Thoracic aorta (tissue), 2 donors: ENCODE measurements at regions not wholly inside any gene's neighbourhood (a gene's known extent, or its start where the extent isn't known, plus 50 kb on each side); places are given as distances from the start of the nearest gene placed in this dataset.

Source experiments
- ATAC-seq: fragments of 150-250 bp; one replicate; pipeline ENCODE4 v1.8.0; 2017; ENCODE audit warnings: low read depth; ENCODE audit not compliant: insufficient number of reproducible peaks, low FRiP score
- DNase-seq: peaks from one replicate; pipeline ENCODE4 v3.0.0-alpha.2; 2020; ENCODE audit warnings: low spot score
- H3K27ac ChIP-seq, 2 donors: fragments of 200-600 bp; sonication (generic); 1 replicate in 1 of 2; 2 replicates in 1 of 2; pipeline ENCODE4 v1.5.1; 2016; ENCODE audit warnings: mild to moderate bottlenecking in 2 of 2, moderate library complexity in 2 of 2
- H3K27me3 ChIP-seq: fragments of 200-600 bp; sonication (generic); replicated peaks from 2 replicates; pipeline ENCODE4 v1.6.0; 2016; ENCODE audit warnings: mild to moderate bottlenecking; ENCODE audit not compliant: insufficient read depth
- H3K36me3 ChIP-seq: fragments of 200-600 bp; sonication (generic); one replicate; pipeline ENCODE4 v1.5.1; 2016
- H3K4me1 ChIP-seq, 2 donors: fragments of 200-600 bp; sonication (generic); 1 replicate in 1 of 2; 2 replicates in 1 of 2; pipeline versions ENCODE4 v1.5.1 to v1.6.0; 2016; ENCODE audit warnings: low read depth in 2 of 2, mild to moderate bottlenecking in 1 of 2; ENCODE audit not compliant: control insufficient read depth in 1 of 2
- H3K4me3 ChIP-seq: fragments of 200-600 bp; sonication (generic); 2 replicates; pipeline ENCODE4 v1.5.1; 2016; ENCODE audit warnings: mild to moderate bottlenecking
- H3K9me3 ChIP-seq: fragments of 200-600 bp; sonication (generic); 2 replicates; pipeline ENCODE4 v1.5.1; 2016
- TF ChIP-seq, protein P1 (sequence below): fragments of 200-600 bp; sonication (generic); IDR thresholded peaks from one replicate; pipeline ENCODE4 v1.5.1; 2019; ENCODE audit warnings: antibody characterized with exemption

- TF ChIP-seq, protein P1, sequence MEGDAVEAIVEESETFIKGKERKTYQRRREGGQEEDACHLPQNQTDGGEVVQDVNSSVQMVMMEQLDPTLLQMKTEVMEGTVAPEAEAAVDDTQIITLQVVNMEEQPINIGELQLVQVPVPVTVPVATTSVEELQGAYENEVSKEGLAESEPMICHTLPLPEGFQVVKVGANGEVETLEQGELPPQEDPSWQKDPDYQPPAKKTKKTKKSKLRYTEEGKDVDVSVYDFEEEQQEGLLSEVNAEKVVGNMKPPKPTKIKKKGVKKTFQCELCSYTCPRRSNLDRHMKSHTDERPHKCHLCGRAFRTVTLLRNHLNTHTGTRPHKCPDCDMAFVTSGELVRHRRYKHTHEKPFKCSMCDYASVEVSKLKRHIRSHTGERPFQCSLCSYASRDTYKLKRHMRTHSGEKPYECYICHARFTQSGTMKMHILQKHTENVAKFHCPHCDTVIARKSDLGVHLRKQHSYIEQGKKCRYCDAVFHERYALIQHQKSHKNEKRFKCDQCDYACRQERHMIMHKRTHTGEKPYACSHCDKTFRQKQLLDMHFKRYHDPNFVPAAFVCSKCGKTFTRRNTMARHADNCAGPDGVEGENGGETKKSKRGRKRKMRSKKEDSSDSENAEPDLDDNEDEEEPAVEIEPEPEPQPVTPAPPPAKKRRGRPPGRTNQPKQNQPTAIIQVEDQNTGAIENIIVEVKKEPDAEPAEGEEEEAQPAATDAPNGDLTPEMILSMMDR: no peak
- no peaks in the 10 kb centered on the region for H3K27me3 ChIP-seq
- no peak overlapping the region for H3K4me3 ChIP-seq
- H3K4me1 ChIP-seq: no peaks in the 10 kb centered on the region
- no peaks in the 10 kb centered on the region for H3K36me3 ChIP-seq
- no peak overlapping the region for H3K27ac ChIP-seq
- DNase-seq (no peak), ATAC-seq (no peak)
- no peaks in the 10 kb centered on the region for H3K9me3 ChIP-seq
Measured at GRCh38 chr5:164073081-164073480, 567.7 kb downstream of the MAT2B start.

- H3K4me1 ChIP-seq: no peaks in the 10 kb centered on the region
- no peak overlapping the region for H3K4me3 ChIP-seq
- H3K27me3 ChIP-seq: no peaks in the 10 kb centered on the region
- ATAC-seq (no peak), DNase-seq (no peak)
- H3K9me3 ChIP-seq: no peaks in the 10 kb centered on the region
- TF ChIP-seq, protein P1: no peak
- no peaks in the 10 kb centered on the region for H3K36me3 ChIP-seq
- no peak overlapping the region for H3K27ac ChIP-seq
Measured at GRCh38 chr5:164076556-164076955, 571.1 kb downstream of the MAT2B start.

DNA sequence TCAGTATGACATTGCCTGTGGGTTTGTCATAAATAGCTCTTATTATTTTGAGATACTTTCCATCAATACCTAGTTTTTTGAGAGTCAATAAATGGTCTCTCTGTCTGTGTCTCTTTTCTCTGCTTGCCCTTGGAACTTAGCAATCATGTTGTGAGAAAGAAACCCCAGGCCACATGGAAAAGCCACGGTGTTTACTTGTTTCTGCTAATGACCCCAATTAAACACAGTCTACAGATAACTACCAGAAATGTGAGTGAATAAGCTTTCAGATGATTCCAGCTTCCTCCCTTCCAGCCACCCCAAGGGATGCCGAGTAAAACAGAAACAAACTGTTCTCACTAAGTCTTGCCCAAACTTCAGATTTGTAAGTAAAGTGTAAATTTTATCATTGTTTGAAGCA lies 584.9 kb downstream of the MAT2B start:
- H3K27ac ChIP-seq: no peak overlapping the region
- H3K9me3 ChIP-seq: no peaks in the 10 kb centered on the region
- ATAC-seq (no peak), DNase-seq (no peak)
- TF ChIP-seq, protein P1: no peak
- no peaks in the 10 kb centered on the region for H3K4me1 ChIP-seq
- no peaks in the 10 kb centered on the region for H3K36me3 ChIP-seq
- H3K27me3 ChIP-seq: no peaks in the 10 kb centered on the region
- H3K4me3 ChIP-seq: no peak overlapping the region

DNA sequence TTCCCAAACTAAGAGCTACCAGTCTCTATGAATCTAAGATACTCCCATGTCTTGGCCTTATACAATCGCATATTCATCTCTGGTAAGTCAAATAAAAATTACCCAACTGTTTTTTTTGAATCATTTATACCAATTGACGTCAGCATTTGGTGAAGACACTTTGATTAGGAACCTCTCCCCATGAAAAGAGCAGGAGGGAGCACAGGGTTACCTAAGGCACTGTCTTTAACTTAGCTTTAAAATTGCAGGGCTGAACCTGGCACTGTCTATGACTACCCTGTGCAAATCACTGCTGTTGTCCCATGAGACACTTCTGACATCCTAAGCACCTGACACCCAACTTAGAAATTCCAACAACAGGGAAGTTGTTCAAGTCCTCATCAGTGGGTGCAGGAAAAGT lies 586.4 kb downstream of the MAT2B start:
- TF ChIP-seq, protein P1: no peak
- no peak for DNase-seq
- Histone ChIP-seq H3K9me3 (no peaks in the 10 kb centered on the region), H3K27me3 (no peaks in the 10 kb centered on the region), H3K4me1 (no peaks in the 10 kb centered on the region), H3K4me3 (no peak overlapping the region), H3K36me3 (no peaks in the 10 kb centered on the region), H3K27ac (no peak overlapping the region)
- no peak for ATAC-seq

- Histone ChIP-seq H3K36me3 (no peaks in the 10 kb centered on the region), H3K4me1 (no peaks in the 10 kb centered on the region), H3K27ac (no peak overlapping the region), H3K9me3 (no peaks in the 10 kb centered on the region), H3K4me3 (no peak overlapping the region), H3K27me3 (no peaks in the 10 kb centered on the region)
- no peak for ATAC-seq
- DNase-seq: no peak
- TF ChIP-seq, protein P1: no peak
Measured at GRCh38 chr5:164094291-164094690, 588.9 kb downstream of the MAT2B start.
